Activated CD8-positive, alpha-beta T cell treated with anti-CD3 and anti-CD28 coated beads for 36 hours (primary cell): ENCODE measurements at regions not wholly inside any gene's neighbourhood (a gene's known extent, or its start where the extent isn't known, plus 50 kb on each side); places are given as distances from the start of the nearest gene placed in this dataset.

Source experiments
- ATAC-seq: fragments of 200-7000 bp; cut with Tn5 transposase; one replicate; pipeline ENCODE4 v1.10.0; 2021; ENCODE audit warnings: mild to moderate bottlenecking, moderate library complexity
- CTCF ChIA-PET: fragments of 350-600 bp; sonication (Branson Sonifier 250); formaldehyde crosslinking; loops from one replicate; lab custom pipeline; 2021; ENCODE audit warnings: antibody characterized with exemption; lab: Charles Lee
- POLR2A ChIA-PET: fragments of 350-600 bp; sonication (Branson Sonifier 250); formaldehyde crosslinking; loops from one replicate; lab custom pipeline; 2021; ENCODE audit warnings: antibody characterized with exemption; lab: Charles Lee
- DNase-seq: peaks from one replicate; pipeline ENCODE4 v3.0.0-alpha.2; 2020
- H3K27ac Mint-ChIP-seq: one replicate; pipeline ENCODE4 v1.8.0; 2021; ENCODE audit warnings: mild to moderate bottlenecking, mixed read lengths
- H3K27me3 Mint-ChIP-seq: one replicate; pipeline ENCODE4 v1.8.0; 2021; ENCODE audit warnings: mixed read lengths
- H3K36me3 Mint-ChIP-seq: one replicate; pipeline ENCODE4 v1.8.0; 2021; ENCODE audit warnings: low read depth, mixed read lengths
- H3K4me1 Mint-ChIP-seq: one replicate; pipeline ENCODE4 v1.8.0; 2021; ENCODE audit warnings: low read depth, mixed read lengths
- H3K4me3 Mint-ChIP-seq: one replicate; pipeline ENCODE4 v1.8.0; 2021; ENCODE audit warnings: mild to moderate bottlenecking, moderate library complexity, mixed read lengths
- H3K9me3 Mint-ChIP-seq: one replicate; pipeline ENCODE4 v1.8.0; 2021; ENCODE audit warnings: mixed read lengths
- CTCF ChIP-seq: fragments of 200-600 bp; IDR thresholded peaks from one replicate; pipeline ENCODE4 v1.8.0; 2022; ENCODE audit warnings: antibody characterized with exemption, mild to moderate bottlenecking
- intact Hi-C: fragments of 100-400 bp; cut with micrococcal nuclease; formaldehyde crosslinking; loops from one replicate; pipeline ENCODE4 v1.10.0; 2022

- TF ChIP-seq CTCF, result no peak
- Mint-ChIP-seq H3K27ac (no peak overlapping the region), H3K4me3 (no peak overlapping the region), H3K4me1 (no peaks in the 10 kb centered on the region), H3K27me3 (no peaks in the 10 kb centered on the region), H3K9me3 (peaks cover 5% of the 10 kb centered on the region), H3K36me3 (no peaks in the 10 kb centered on the region)
- ChIA-PET POLR2A (no interaction called here), CTCF (no interaction called here)
- DNase-seq (no peak), ATAC-seq (no peak)
- intact Hi-C loops, result no loop called here
Observed at GRCh38 chr4:45776146-45776545, 347.7 kb downstream of the GABRG1 start.

- Mint-ChIP-seq H3K9me3 (peaks cover 4% of the 10 kb centered on the region), H3K27me3 (no peaks in the 10 kb centered on the region), H3K4me3 (no peak overlapping the region), H3K4me1 (no peaks in the 10 kb centered on the region), H3K36me3 (no peaks in the 10 kb centered on the region), H3K27ac (no peak overlapping the region)
- CTCF ChIA-PET, result no interaction called here
- ATAC-seq (no peak), DNase-seq (no peak)
- POLR2A ChIA-PET, result no interaction called here
- intact Hi-C loops, result no loop called here
- TF ChIP-seq CTCF, result no peak
Observed at GRCh38 chr4:45770958-45771357, 352.9 kb downstream of the GABRG1 start.

DNA sequence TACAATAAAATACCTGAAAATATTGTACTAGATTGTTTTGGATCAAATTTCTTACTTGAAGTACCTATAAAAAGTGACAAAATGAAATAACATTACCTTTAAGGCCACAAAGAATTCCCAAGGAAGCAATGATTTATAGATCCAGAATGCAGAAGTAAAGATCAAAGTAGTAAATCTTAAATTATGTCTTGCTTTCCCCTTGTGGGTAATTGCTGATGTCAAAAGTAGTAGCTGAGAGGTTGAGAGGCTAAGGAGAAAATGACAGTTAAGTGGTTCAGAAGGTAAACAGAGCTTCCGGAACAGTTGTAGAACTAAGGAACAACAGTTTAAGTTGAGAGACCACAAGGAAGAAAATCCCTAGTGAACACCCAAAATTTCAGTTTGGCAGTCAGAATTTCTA is 358.3 kb downstream of the GABRG1 start:
- intact Hi-C loops, result no loop called here
- H3K36me3 Mint-ChIP-seq, result no peaks in the 10 kb centered on the region
- TF ChIP-seq CTCF, result no peak
- ATAC-seq, result no peak
- ChIA-PET POLR2A (no interaction called here), CTCF (no interaction called here)
- H3K27ac Mint-ChIP-seq, result no peak overlapping the region
- H3K27me3 Mint-ChIP-seq, result no peaks in the 10 kb centered on the region
- H3K9me3 Mint-ChIP-seq, result peaks cover 10% of the 10 kb centered on the region
- H3K4me3 Mint-ChIP-seq, result no peak overlapping the region
- DNase-seq, result no peak
- no peaks in the 10 kb centered on the region for H3K4me1 Mint-ChIP-seq

DNA sequence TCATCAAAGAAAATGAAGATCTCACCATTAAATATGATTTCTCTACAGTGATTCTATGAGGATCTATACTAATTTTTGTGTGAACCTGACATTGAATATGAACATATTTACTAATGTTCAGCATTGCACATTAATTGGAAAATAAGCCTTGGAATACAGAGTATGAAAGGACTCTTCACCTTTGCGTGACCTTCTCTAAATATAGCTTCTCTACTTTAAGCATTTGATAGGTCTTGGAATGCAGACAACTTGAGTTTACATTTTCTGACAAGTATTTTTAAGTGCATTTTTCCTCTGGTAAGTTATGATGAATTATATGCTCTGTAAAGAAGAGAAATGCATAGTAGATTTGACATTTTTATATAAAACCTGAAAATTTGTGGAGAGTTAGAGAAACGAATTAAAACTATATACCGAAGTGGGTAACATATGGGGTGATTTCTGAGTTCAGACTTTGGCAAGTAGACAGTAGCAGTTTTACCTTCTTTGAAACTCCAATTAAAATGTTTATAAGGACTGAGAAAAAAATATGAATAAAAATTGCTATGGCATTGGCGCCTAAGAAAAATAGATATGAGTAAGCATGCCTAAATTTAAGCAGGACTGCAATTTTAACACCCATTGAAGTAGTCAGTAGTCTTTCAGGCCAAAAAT is 371.9 kb downstream of the GABRG1 start:
- DNase-seq, result no peak
- H3K36me3 Mint-ChIP-seq, result no peaks in the 10 kb centered on the region
- TF ChIP-seq CTCF, result no peak
- no peak overlapping the region for H3K4me3 Mint-ChIP-seq
- H3K27me3 Mint-ChIP-seq, result no peaks in the 10 kb centered on the region
- POLR2A ChIA-PET, result no interaction called here
- intact Hi-C loops, result no loop called here
- CTCF ChIA-PET, result no interaction called here
- H3K9me3 Mint-ChIP-seq, result peaks cover 3% of the 10 kb centered on the region
- H3K27ac Mint-ChIP-seq, result no peak overlapping the region
- H3K4me1 Mint-ChIP-seq, result no peaks in the 10 kb centered on the region
- no peak for ATAC-seq

GRCh38 chr4:45750721-45751120 is 373.1 kb downstream of the GABRG1 start:
- intact Hi-C loops, result no loop called here
- CTCF ChIA-PET, result no interaction called here
- POLR2A ChIA-PET, result no interaction called here
- Mint-ChIP-seq H3K4me1 (no peaks in the 10 kb centered on the region), H3K27me3 (no peaks in the 10 kb centered on the region), H3K4me3 (no peak overlapping the region), H3K9me3 (peaks cover 3% of the 10 kb centered on the region), H3K27ac (no peak overlapping the region), H3K36me3 (no peaks in the 10 kb centered on the region)
- no peak for TF ChIP-seq CTCF
- ATAC-seq (no peak), DNase-seq (no peak)
